Cortex of kidney (tissue), 1 donor: ENCODE measurements at regions not wholly inside any gene's neighbourhood (a gene's known extent, or its start where the extent isn't known, plus 50 kb on each side); places are given as distances from the start of the nearest gene placed in this dataset.

Experiments used
- DNase-seq: peaks from one replicate; lab custom pipeline; 2025; lab: John Stamatoyannopoulos, UW

GRCh38 chr13:85288698-85289097 lies 510.5 kb downstream of the SLITRK6 start:
- DNase-seq: no peak

GRCh38 chr13:85287528-85287927 lies 511.7 kb downstream of the SLITRK6 start:
- DNase-seq: no peak

- no peak for DNase-seq
Measured at GRCh38 chr13:85286081-85286480, 513.1 kb downstream of the SLITRK6 start.

GRCh38 chr13:85284349-85284748 lies 514.9 kb downstream of the SLITRK6 start:
- DNase-seq: no peak

GRCh38 chr13:85283408-85283807 lies 515.8 kb downstream of the SLITRK6 start:
- DNase-seq: no peak

- DNase-seq: no peak
Measured at GRCh38 chr13:85282876-85283275, 516.3 kb downstream of the SLITRK6 start.

- DNase-seq: no peak
Measured at GRCh38 chr13:85278851-85279250, 520.4 kb downstream of the SLITRK6 start.

GRCh38 chr13:85277748-85278147 lies 521.5 kb downstream of the SLITRK6 start:
- no peak for DNase-seq

GRCh38 chr13:85266771-85267170 lies 532.4 kb downstream of the SLITRK6 start:
- no peak for DNase-seq

GRCh38 chr13:85266331-85266730 lies 532.9 kb downstream of the SLITRK6 start:
- DNase-seq: no peak

GRCh38 chr13:85265296-85265695 lies 533.9 kb downstream of the SLITRK6 start:
- no peak for DNase-seq

- no peak for DNase-seq
Measured at GRCh38 chr13:85262499-85262898, 536.7 kb downstream of the SLITRK6 start.

- no peak for DNase-seq
Measured at GRCh38 chr13:85261757-85262346, 537.4 kb downstream of the SLITRK6 start.

GRCh38 chr13:85260896-85261295 lies 538.3 kb downstream of the SLITRK6 start:
- DNase-seq: no peak

GRCh38 chr13:85255978-85256377 lies 543.2 kb downstream of the SLITRK6 start:
- no peak for DNase-seq

- no peak for DNase-seq
Measured at GRCh38 chr13:85254641-85255040, 544.6 kb downstream of the SLITRK6 start.

- DNase-seq: no peak
Measured at GRCh38 chr13:85249151-85249550, 550.1 kb downstream of the SLITRK6 start.

GRCh38 chr13:85247780-85248179 lies 551.4 kb downstream of the SLITRK6 start:
- no peak for DNase-seq

GRCh38 chr13:85243831-85244230 lies 555.4 kb downstream of the SLITRK6 start:
- no peak for DNase-seq

- DNase-seq: no peak
Measured at GRCh38 chr13:85241060-85241459, 558.2 kb downstream of the SLITRK6 start.

GRCh38 chr13:85236413-85236812 lies 562.8 kb downstream of the SLITRK6 start:
- no peak for DNase-seq

- DNase-seq: no peak
Measured at GRCh38 chr13:85230691-85231093, 568.5 kb downstream of the SLITRK6 start.

GRCh38 chr13:85228692-85229091 lies 570.5 kb downstream of the SLITRK6 start:
- DNase-seq: no peak

GRCh38 chr13:85223883-85224656 lies 575.1 kb downstream of the SLITRK6 start:
- DNase-seq: no peak
